H9 (cell line): ENCODE measurements at regions not wholly inside any gene's neighbourhood (a gene's known extent, or its start where the extent isn't known, plus 50 kb on each side); places are given as distances from the start of the nearest gene placed in this dataset.

Experiments
- DNase-seq: peaks from one replicate; pipeline ENCODE4 v3.0.0-alpha.2; 2017
- H2AFZ ChIP-seq: one replicate; pipeline ENCODE4 v1.6.1; 2013; ENCODE audit warnings: mild to moderate bottlenecking, low read length, control low read depth, moderate library complexity
- H2AK5ac ChIP-seq: 2 replicates; pipeline ENCODE4 v1.6.1; 2013; ENCODE audit warnings: low read length, control low read depth, mixed read lengths; ENCODE audit not compliant: insufficient read length
- H2BK120ac ChIP-seq: one replicate; pipeline ENCODE4 v1.6.1; 2013; ENCODE audit warnings: low read depth, mild to moderate bottlenecking, low read length, control low read depth, inconsistent platforms; ENCODE audit not compliant: poor library complexity, severe bottlenecking
- H2BK12ac ChIP-seq: 2 replicates; pipeline ENCODE4 v1.6.1; 2013; ENCODE audit warnings: low read length, control low read depth, mixed read lengths, low read depth; ENCODE audit not compliant: insufficient read length
- H2BK15ac ChIP-seq: 2 replicates; pipeline ENCODE4 v1.6.1; 2013; ENCODE audit warnings: low read depth, low read length, control low read depth
- H2BK20ac ChIP-seq: one replicate; pipeline ENCODE4 v1.6.1; 2013; ENCODE audit warnings: low read depth, mild to moderate bottlenecking, low read length, control low read depth, inconsistent platforms; ENCODE audit not compliant: poor library complexity, severe bottlenecking
- H2BK5ac ChIP-seq: 2 replicates; pipeline ENCODE4 v1.6.1; 2013; ENCODE audit warnings: low read length, control low read depth, mixed read lengths; ENCODE audit not compliant: insufficient read length
- H3K14ac ChIP-seq: 2 replicates; pipeline ENCODE4 v1.6.1; 2013; ENCODE audit warnings: low read length, control low read depth; ENCODE audit not compliant: insufficient read depth
- H3K18ac ChIP-seq: 2 replicates; pipeline ENCODE4 v1.6.1; 2013; ENCODE audit warnings: low read depth, mild to moderate bottlenecking, mixed read lengths, low read length, control low read depth; ENCODE audit not compliant: insufficient read length
- H3K23ac ChIP-seq: 2 replicates; pipeline ENCODE4 v1.6.1; 2013; ENCODE audit warnings: low read length, control low read depth, mixed read lengths, low read depth; ENCODE audit not compliant: insufficient read length
- H3K23me2 ChIP-seq: 2 replicates; pipeline ENCODE4 v1.6.1; 2013; ENCODE audit warnings: low read depth, mild to moderate bottlenecking, mixed read lengths, low read length, control low read depth; ENCODE audit not compliant: insufficient read length, poor library complexity, severe bottlenecking
- H3K27ac ChIP-seq: 2 replicates; pipeline ENCODE4 v1.5.1; 2013; ENCODE audit warnings: low read length, control low read depth, mixed read lengths, low read depth; ENCODE audit not compliant: insufficient read length
- H3K27me3 ChIP-seq: 2 replicates; pipeline ENCODE4 v1.6.1; 2013; ENCODE audit warnings: low read length, control low read depth, inconsistent platforms; ENCODE audit not compliant: insufficient read depth
- H3K4ac ChIP-seq: 2 replicates; pipeline ENCODE4 v1.6.1; 2013; ENCODE audit warnings: low read depth, mild to moderate bottlenecking, control low read depth, inconsistent platforms, low read length, moderate library complexity
- H3K4me1 ChIP-seq: 2 replicates; pipeline ENCODE4 v1.6.1; 2013; ENCODE audit warnings: low read length, control low read depth, inconsistent platforms; ENCODE audit not compliant: insufficient read depth
- H3K4me2 ChIP-seq: 2 replicates; pipeline ENCODE4 v1.6.1; 2013; ENCODE audit warnings: low read length, control low read depth, mixed read lengths; ENCODE audit not compliant: insufficient read length, insufficient read depth
- H3K56ac ChIP-seq: 2 replicates; pipeline ENCODE4 v1.6.1; 2013; ENCODE audit warnings: low read depth, mild to moderate bottlenecking, mixed read lengths, low read length, control low read depth; ENCODE audit not compliant: insufficient read length
- H3K79me1 ChIP-seq: 2 replicates; pipeline ENCODE4 v1.6.1; 2013; ENCODE audit warnings: low read depth, mild to moderate bottlenecking, moderate library complexity, low read length, control low read depth, inconsistent platforms; ENCODE audit not compliant: insufficient read depth, poor library complexity, severe bottlenecking
- H3K79me2 ChIP-seq: 2 replicates; pipeline ENCODE4 v1.6.1; 2013; ENCODE audit warnings: low read length, control low read depth, inconsistent platforms; ENCODE audit not compliant: insufficient read depth
- H3K9ac ChIP-seq: 2 replicates; pipeline ENCODE4 v1.6.1; 2013; ENCODE audit warnings: low read length, control low read depth, mixed read lengths; ENCODE audit not compliant: insufficient read length; ENCODE audit errors: extremely low read depth
- H3K9me3 ChIP-seq: one replicate; pipeline ENCODE4 v1.6.1; 2013; ENCODE audit warnings: low read depth, low read length, inconsistent platforms; ENCODE audit not compliant: control insufficient read depth
- H3T11ph ChIP-seq: one replicate; pipeline ENCODE4 v1.6.1; 2013; ENCODE audit warnings: mild to moderate bottlenecking, low read length, control low read depth, inconsistent platforms
- H4K20me1 ChIP-seq: one replicate; pipeline ENCODE4 v1.6.1; 2013; ENCODE audit not compliant: control insufficient read depth, insufficient read length, insufficient read depth
- H4K5ac ChIP-seq: 2 replicates; pipeline ENCODE4 v1.6.1; 2013; ENCODE audit warnings: low read depth, mild to moderate bottlenecking, mixed read lengths, low read length, control low read depth; ENCODE audit not compliant: insufficient read length
- H4K8ac ChIP-seq: replicated peaks from 2 replicates; pipeline ENCODE4 v1.6.1; 2013; ENCODE audit warnings: low read length, control low read depth, mixed read lengths, low read depth; ENCODE audit not compliant: insufficient read length
- H4K91ac ChIP-seq: 2 replicates; pipeline ENCODE4 v1.6.1; 2013; ENCODE audit warnings: low read depth, mild to moderate bottlenecking, moderate library complexity, mixed read lengths, low read length, control low read depth; ENCODE audit not compliant: insufficient read length
- H3K27ac Mint-ChIP-seq, 3 experiments: 2 replicates in 2 of 3; 3 replicates in 1 of 3; pipeline ENCODE4 v1.8.0; 2020 to 2021; ENCODE audit warnings: mixed read lengths in 3 of 3, mild to moderate bottlenecking in 1 of 3, moderate library complexity in 1 of 3
- H3K27me3 Mint-ChIP-seq: 2 replicates; pipeline ENCODE4 v1.8.0; 2021; ENCODE audit warnings: low read depth, mild to moderate bottlenecking, moderate library complexity, mixed read lengths
- H3K36me3 Mint-ChIP-seq, 3 experiments: 2 replicates in 2 of 3; 3 replicates in 1 of 3; pipeline ENCODE4 v1.8.0; 2020 to 2021; ENCODE audit warnings: low read depth in 3 of 3, mixed read lengths in 3 of 3; ENCODE audit not compliant: insufficient read depth in 1 of 3
- H3K4me1 Mint-ChIP-seq, 2 experiments: 2 replicates each; pipeline ENCODE4 v1.8.0; 2020; ENCODE audit warnings: mixed read lengths in 2 of 2
- H3K4me3 Mint-ChIP-seq, 2 experiments: 2 replicates in 1 of 2; 3 replicates in 1 of 2; pipeline ENCODE4 v1.8.0; 2020 to 2021; ENCODE audit warnings: mild to moderate bottlenecking in 2 of 2, mixed read lengths in 2 of 2, moderate library complexity in 1 of 2
- H3K9me3 Mint-ChIP-seq, 2 experiments: 2 replicates in 1 of 2; 3 replicates in 1 of 2; pipeline ENCODE4 v1.8.0; 2020; ENCODE audit warnings: mild to moderate bottlenecking in 2 of 2, mixed read lengths in 2 of 2, moderate library complexity in 1 of 2
- CTCF ChIP-seq: fragments of 200-600 bp; sonication (generic); conservative IDR thresholded peaks from 3 replicates; pipeline ENCODE4 v1.8.0; 2021; ENCODE audit warnings: antibody characterized with exemption, mild to moderate bottlenecking
- WGBS: extraction: QIAGEN DNeasy Blood & Tissue Kit; methylation state at CpG from one replicate; pipeline ENCODE4 v1.1.7; 2013; ENCODE audit warnings: missing lambda C conversion rate, low lambda C conversion rate, mixed read lengths; ENCODE audit not compliant: insufficient read length; ENCODE audit errors: extremely low coverage; 5-methylcytosine and 5-hydroxymethylcytosine counted together

DNA sequence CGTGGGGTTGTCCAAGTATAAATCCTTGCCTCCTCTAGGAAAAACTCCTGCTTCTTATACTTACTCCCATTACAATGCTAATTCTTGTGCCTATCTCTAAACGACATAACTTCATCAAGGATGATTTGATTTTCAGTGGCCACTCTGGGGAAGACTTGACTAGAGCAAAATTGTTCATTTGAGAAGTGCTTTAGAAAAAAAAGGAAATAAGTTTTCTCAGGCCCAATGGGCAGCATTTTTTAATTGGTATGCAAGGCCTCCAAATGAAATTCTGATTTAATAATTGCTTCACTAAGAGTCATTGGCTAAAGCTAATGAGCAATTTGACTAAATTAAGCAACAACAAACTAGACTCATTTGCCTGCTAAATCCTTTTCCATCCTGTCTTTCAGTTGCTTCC is 496.1 kb downstream of the TSN start:
- Histone ChIP-seq H4K91ac (no peak overlapping the region), H3K4me2 (no peak overlapping the region), H3K9ac (no peak overlapping the region), H3K79me2 (no peaks in the 10 kb centered on the region), H3K18ac (no peak overlapping the region), H4K20me1 (no peaks in the 10 kb centered on the region), H3K9me3 (no peaks in the 10 kb centered on the region), H3T11ph (no peak overlapping the region), H2AFZ (no peak overlapping the region), H2AK5ac (no peak overlapping the region), H3K27me3 (no peaks in the 10 kb centered on the region), H3K4ac (no peak overlapping the region), H3K14ac (no peak overlapping the region), H2BK20ac (no peak overlapping the region), H2BK120ac (no peak overlapping the region), H3K56ac (no peak overlapping the region), H3K27ac (no peak overlapping the region), H3K4me1 (no peaks in the 10 kb centered on the region), H4K5ac (no peak overlapping the region), H2BK12ac (no peak overlapping the region), H3K23me2 (no peaks in the 10 kb centered on the region), H2BK5ac (no peak overlapping the region), H3K23ac (no peak overlapping the region), H4K8ac (no peak overlapping the region), H3K79me1 (no peaks in the 10 kb centered on the region), H2BK15ac (no peak overlapping the region)
- Mint-ChIP-seq H3K4me1 (peaks cover 0 to 4% of the 10 kb centered on the region in 2 experiments; a peak in 2 of 4 replicates), H3K27me3 (no peaks in the 10 kb centered on the region), H3K9me3 (no peaks in the 10 kb centered on the region), H3K27ac (no peak overlapping the region), H3K36me3 (no peaks in the 10 kb centered on the region), H3K4me3 (no peak overlapping the region)
- no peak for TF ChIP-seq CTCF
- WGBS = no CpG with 5 or more reads among the region's 2 CpGs
- no peak for DNase-seq
